SH-SY5Y (cell line): ENCODE measurements at regions not wholly inside any gene's neighbourhood (a gene's known extent, or its start where the extent isn't known, plus 50 kb on each side); places are given as distances from the start of the nearest gene placed in this dataset.

Source experiments
- GATA2 ChIP-seq: IDR thresholded peaks from 2 replicates; pipeline ENCODE4 v1.6.1; 2011; ENCODE audit warnings: mild to moderate bottlenecking, low read depth, low read length
- GATA3 ChIP-seq: IDR thresholded peaks from 2 replicates; pipeline ENCODE4 v1.6.1; 2011; ENCODE audit warnings: low read depth, mild to moderate bottlenecking, low read length, moderate library complexity

- TF ChIP-seq GATA2 (no peak), GATA3 (no peak)
These were observed 1245.8 kb downstream of the CDH11 start for GRCh38 chr16:63876103-63876502.
